Upper lobe of right lung (tissue), 1 donor: ENCODE measurements at regions not wholly inside any gene's neighbourhood (a gene's known extent, or its start where the extent isn't known, plus 50 kb on each side); places are given as distances from the start of the nearest gene placed in this dataset.

Experiments used
- ATAC-seq: fragments of 200-7000 bp; cut with Tn5 transposase; one replicate; pipeline ENCODE4 v1.9.1; 2020; ENCODE audit warnings: mild to moderate bottlenecking, moderate library complexity
- DNase-seq: peaks from one replicate; pipeline ENCODE4 v3.0.0-alpha.2; 2020
- H3K27ac ChIP-seq: fragments of 200-600 bp; one replicate; pipeline ENCODE4 v1.8.0; 2022
- H3K27me3 ChIP-seq: fragments of 200-600 bp; one replicate; pipeline ENCODE4 v1.8.0; 2022; ENCODE audit warnings: mild to moderate bottlenecking
- H3K36me3 ChIP-seq: fragments of 200-600 bp; one replicate; pipeline ENCODE4 v1.8.0; 2022
- H3K4me1 ChIP-seq: fragments of 200-600 bp; one replicate; pipeline ENCODE4 v1.8.0; 2022
- H3K4me3 ChIP-seq: fragments of 200-600 bp; one replicate; pipeline ENCODE4 v1.8.0; 2022; ENCODE audit warnings: mild to moderate bottlenecking
- H3K9me3 ChIP-seq: fragments of 200-600 bp; one replicate; pipeline ENCODE4 v1.8.0; 2022
- CTCF ChIP-seq: fragments of 200-600 bp; IDR thresholded peaks from one replicate; pipeline ENCODE4 v1.8.0; 2022; ENCODE audit warnings: antibody characterized with exemption
- intact Hi-C: fragments of 100-400 bp; cut with DNase I; formaldehyde crosslinking; loops from one replicate; pipeline ENCODE4 v1.11.0; 2022
- donor health status: DM: no; HTN: yes; CAD: no; lungs with severe emphysema.

- intact Hi-C loops: no loop called here
- ATAC-seq: no peak
- no peak for DNase-seq
- Histone ChIP-seq H3K36me3 (no peaks in the 10 kb centered on the region), H3K27ac (no peak overlapping the region), H3K9me3 (no peaks in the 10 kb centered on the region), H3K4me1 (no peaks in the 10 kb centered on the region), H3K27me3 (no peaks in the 10 kb centered on the region), H3K4me3 (no peak overlapping the region)
- no peak for TF ChIP-seq CTCF
Observed at GRCh38 chr12:56851462-56851861, 82.7 kb downstream of the SDR9C7 start.

- Histone ChIP-seq H3K27me3 (no peaks in the 10 kb centered on the region), H3K4me3 (no peak overlapping the region), H3K4me1 (peaks cover 42% of the 10 kb centered on the region), H3K36me3 (no peaks in the 10 kb centered on the region), H3K27ac (no peak overlapping the region), H3K9me3 (no peaks in the 10 kb centered on the region)
- intact Hi-C loops: no loop called here
- DNase-seq: no peak
- TF ChIP-seq CTCF: no peak
- ATAC-seq: no peak
Observed at GRCh38 chr12:56840922-56841321, 77.8 kb downstream of the HSD17B6 start.

- Histone ChIP-seq H3K36me3 (no peaks in the 10 kb centered on the region), H3K4me1 (peaks cover 46% of the 10 kb centered on the region), H3K27ac (peak overlapping the region; percentile 75), H3K9me3 (no peaks in the 10 kb centered on the region), H3K4me3 (no peak overlapping the region), H3K27me3 (no peaks in the 10 kb centered on the region)
- DNase-seq: peak; percentile 67
- intact Hi-C loops: no loop called here
- peak; percentile 70 for ATAC-seq
- peak; percentile 56 for TF ChIP-seq CTCF
Observed at GRCh38 chr12:56839915-56840325, 76.8 kb downstream of the HSD17B6 start.

- H3K9me3 ChIP-seq: no peaks in the 10 kb centered on the region
- intact Hi-C loops: no loop called here
- ATAC-seq: no peak
- no peaks in the 10 kb centered on the region for H3K36me3 ChIP-seq
- peak overlapping the region; percentile 75 for H3K27ac ChIP-seq
- peaks cover 46% of the 10 kb centered on the region for H3K4me1 ChIP-seq
- DNase-seq: no peak
- H3K4me3 ChIP-seq: no peak overlapping the region
- no peak for TF ChIP-seq CTCF
- H3K27me3 ChIP-seq: no peaks in the 10 kb centered on the region
Observed at GRCh38 chr12:56839489-56839848, 76.3 kb downstream of the HSD17B6 start.

- DNase-seq: no peak
- H3K36me3 ChIP-seq: no peaks in the 10 kb centered on the region
- H3K27ac ChIP-seq: peak overlapping the region; percentile 75
- intact Hi-C loops: no loop called here
- no peaks in the 10 kb centered on the region for H3K27me3 ChIP-seq
- no peaks in the 10 kb centered on the region for H3K9me3 ChIP-seq
- no peak overlapping the region for H3K4me3 ChIP-seq
- no peak for TF ChIP-seq CTCF
- peaks cover 46% of the 10 kb centered on the region for H3K4me1 ChIP-seq
- peak; percentile 77 for ATAC-seq
Observed at GRCh38 chr12:56838621-56839488, 75.7 kb downstream of the HSD17B6 start.
